Breast epithelium (tissue), 4 donors: ENCODE measurements at regions not wholly inside any gene's neighbourhood (a gene's known extent, or its start where the extent isn't known, plus 50 kb on each side); places are given as distances from the start of the nearest gene placed in this dataset.

Experiments
- DNase-seq, 2 donors: peaks; one replicate each; pipeline ENCODE4 v3.0.0-alpha.2; 2019; ENCODE audit warnings: low spot score in 2 of 2
- H3K27ac ChIP-seq, 2 donors: fragments of 200-600 bp; sonication (generic) in 1 of 2; one replicate each; pipeline ENCODE4 v1.5.1; 2016 to 2019; ENCODE audit warnings: mild to moderate bottlenecking in 1 of 2
- H3K27me3 ChIP-seq, 2 donors: fragments of 200-600 bp; sonication (generic) in 1 of 2; one replicate each; pipeline versions ENCODE4 v1.5.1 to v1.6.0; 2017 to 2019; ENCODE audit warnings: control low read depth in 1 of 2, mild to moderate bottlenecking in 1 of 2
- H3K36me3 ChIP-seq: fragments of 200-600 bp; one replicate; pipeline ENCODE4 v1.5.1; 2019
- H3K4me1 ChIP-seq, 2 donors: fragments of 200-600 bp; sonication (generic); one replicate each; pipeline ENCODE4 v1.5.1; 2016 to 2019; ENCODE audit warnings: control low read depth in 1 of 2
- H3K4me3 ChIP-seq, 3 donors: fragments of 200-600 bp; sonication (generic); 1 replicate in 2 of 3; 2 replicates in 1 of 3; pipeline ENCODE4 v1.5.1; 2016 to 2019; ENCODE audit warnings: mild to moderate bottlenecking in 3 of 3, moderate library complexity in 2 of 3
- H3K9me3 ChIP-seq, 2 donors: fragments of 200-600 bp; sonication (generic) in 1 of 2; one replicate each; pipeline ENCODE4 v1.5.1; 2016 to 2019; ENCODE audit warnings: control low read depth in 1 of 2
- POLR2A ChIP-seq: fragments of 450-650 bp; IDR thresholded peaks from one replicate; pipeline ENCODE4 v1.6.1; 2016; ENCODE audit warnings: antibody characterized with exemption, mild to moderate bottlenecking, moderate library complexity
- POLR2AphosphoS5 ChIP-seq, 3 donors: sonication (generic); formaldehyde crosslinking; IDR thresholded peaks; one replicate each; pipeline ENCODE4 v1.6.1; 2017; ENCODE audit warnings: antibody characterized with exemption in 3 of 3
- intact Hi-C: fragments of 100-400 bp; cut with DNase I; formaldehyde crosslinking; loops from one replicate; pipeline ENCODE4 v1.15.1; 2023; ENCODE audit warnings: low total_unique reads
- TF ChIP-seq, protein P1 (sequence below), 3 donors: fragments of 450-650 bp; IDR thresholded peaks; one replicate each; pipeline ENCODE4 v1.5.1; 2016 to 2017; ENCODE audit warnings: antibody characterized with exemption in 3 of 3, mild to moderate bottlenecking in 3 of 3, moderate library complexity in 3 of 3

DNA sequence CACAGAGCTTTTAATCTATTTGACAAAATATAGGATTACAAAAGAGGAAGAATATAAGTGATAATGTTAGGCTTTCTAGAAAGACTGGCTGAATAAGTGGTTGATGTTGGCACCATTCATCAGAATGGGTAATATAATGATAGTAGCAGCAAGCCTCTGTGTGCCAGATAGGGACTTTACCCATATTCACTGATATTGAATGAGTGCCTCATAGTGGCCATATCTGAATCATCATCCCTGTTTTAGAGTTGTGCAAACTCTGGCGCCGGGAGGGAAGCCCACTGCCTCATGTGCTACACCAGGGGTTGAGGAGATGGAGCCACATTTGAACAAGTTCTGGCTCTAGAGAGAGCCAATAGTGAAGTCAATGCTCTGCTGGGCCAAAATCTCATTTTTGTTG lies 368.7 kb upstream of the CRIM1 start:
- Histone ChIP-seq H3K4me1 (no peaks in the 10 kb centered on the region), H3K27ac (no peak overlapping the region), H3K27me3 (no peaks in the 10 kb centered on the region), H3K9me3 (no peaks in the 10 kb centered on the region), H3K4me3 (no peak overlapping the region), H3K36me3 (no peaks in the 10 kb centered on the region)
- TF ChIP-seq, protein P1, sequence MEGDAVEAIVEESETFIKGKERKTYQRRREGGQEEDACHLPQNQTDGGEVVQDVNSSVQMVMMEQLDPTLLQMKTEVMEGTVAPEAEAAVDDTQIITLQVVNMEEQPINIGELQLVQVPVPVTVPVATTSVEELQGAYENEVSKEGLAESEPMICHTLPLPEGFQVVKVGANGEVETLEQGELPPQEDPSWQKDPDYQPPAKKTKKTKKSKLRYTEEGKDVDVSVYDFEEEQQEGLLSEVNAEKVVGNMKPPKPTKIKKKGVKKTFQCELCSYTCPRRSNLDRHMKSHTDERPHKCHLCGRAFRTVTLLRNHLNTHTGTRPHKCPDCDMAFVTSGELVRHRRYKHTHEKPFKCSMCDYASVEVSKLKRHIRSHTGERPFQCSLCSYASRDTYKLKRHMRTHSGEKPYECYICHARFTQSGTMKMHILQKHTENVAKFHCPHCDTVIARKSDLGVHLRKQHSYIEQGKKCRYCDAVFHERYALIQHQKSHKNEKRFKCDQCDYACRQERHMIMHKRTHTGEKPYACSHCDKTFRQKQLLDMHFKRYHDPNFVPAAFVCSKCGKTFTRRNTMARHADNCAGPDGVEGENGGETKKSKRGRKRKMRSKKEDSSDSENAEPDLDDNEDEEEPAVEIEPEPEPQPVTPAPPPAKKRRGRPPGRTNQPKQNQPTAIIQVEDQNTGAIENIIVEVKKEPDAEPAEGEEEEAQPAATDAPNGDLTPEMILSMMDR (IDR thresholded peaks at IDR 0.05), result no peak
- TF ChIP-seq POLR2A, result no peak
- no peak for TF ChIP-seq POLR2AphosphoS5 (IDR thresholded peaks at IDR 0.05)
- DNase-seq, result no peak
- intact Hi-C loops, result no loop called here

DNA sequence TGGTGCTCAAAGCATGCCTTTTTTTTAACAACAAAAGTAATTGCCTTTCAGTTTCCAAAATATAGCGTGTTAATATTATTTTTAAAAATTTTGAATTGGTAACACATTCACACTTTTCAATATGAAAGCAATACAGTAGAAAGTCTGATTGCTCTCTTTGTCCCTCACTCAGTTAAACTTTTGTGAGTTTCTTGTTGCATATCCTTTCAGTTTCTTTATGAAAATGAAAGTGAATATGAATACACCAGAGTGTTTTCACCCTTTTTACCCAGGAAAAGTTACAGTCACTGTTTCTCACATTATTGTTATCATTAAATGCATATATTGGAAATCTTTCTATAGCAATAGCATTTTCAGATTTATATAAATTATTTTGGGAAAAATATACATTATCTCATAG lies 377.4 kb upstream of the CRIM1 start:
- H3K27me3 ChIP-seq, result no peaks in the 10 kb centered on the region
- DNase-seq, result no peak
- H3K4me1 ChIP-seq, result no peaks in the 10 kb centered on the region
- no peaks in the 10 kb centered on the region for H3K9me3 ChIP-seq
- H3K36me3 ChIP-seq, result no peaks in the 10 kb centered on the region
- H3K27ac ChIP-seq, result no peak overlapping the region
- TF ChIP-seq POLR2AphosphoS5 (IDR thresholded peaks at IDR 0.05), result no peak
- TF ChIP-seq, protein P1 (IDR thresholded peaks at IDR 0.05), result no peak
- no peak for TF ChIP-seq POLR2A
- intact Hi-C loops, result no loop called here
- no peak overlapping the region for H3K4me3 ChIP-seq

DNA sequence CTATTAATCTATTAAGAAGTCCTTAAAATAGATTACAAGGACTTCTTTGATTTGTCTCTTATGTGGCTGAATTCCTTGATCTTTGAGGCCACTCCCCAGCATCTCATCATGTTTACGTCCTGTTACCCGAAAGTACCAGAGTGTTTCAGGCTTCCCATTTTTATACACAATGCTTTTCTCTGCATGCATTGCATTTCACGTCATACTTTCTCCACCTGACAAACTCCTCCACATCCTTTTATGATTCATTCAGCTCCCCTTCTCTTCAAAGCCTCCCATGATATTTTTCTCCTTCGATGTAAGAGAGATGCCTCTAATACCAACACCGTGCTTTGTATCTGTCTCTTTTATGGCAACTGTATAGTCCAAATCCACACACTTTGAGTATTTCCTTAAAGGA lies 379.0 kb upstream of the CRIM1 start:
- Histone ChIP-seq H3K4me1 (no peaks in the 10 kb centered on the region), H3K4me3 (no peak overlapping the region), H3K27ac (no peak overlapping the region), H3K9me3 (no peaks in the 10 kb centered on the region), H3K27me3 (no peaks in the 10 kb centered on the region), H3K36me3 (no peaks in the 10 kb centered on the region)
- DNase-seq, result no peak
- no peak for TF ChIP-seq POLR2A
- no peak for TF ChIP-seq POLR2AphosphoS5 (IDR thresholded peaks at IDR 0.05)
- TF ChIP-seq, protein P1 (IDR thresholded peaks at IDR 0.05), result no peak
- intact Hi-C loops, result no loop called here

DNA sequence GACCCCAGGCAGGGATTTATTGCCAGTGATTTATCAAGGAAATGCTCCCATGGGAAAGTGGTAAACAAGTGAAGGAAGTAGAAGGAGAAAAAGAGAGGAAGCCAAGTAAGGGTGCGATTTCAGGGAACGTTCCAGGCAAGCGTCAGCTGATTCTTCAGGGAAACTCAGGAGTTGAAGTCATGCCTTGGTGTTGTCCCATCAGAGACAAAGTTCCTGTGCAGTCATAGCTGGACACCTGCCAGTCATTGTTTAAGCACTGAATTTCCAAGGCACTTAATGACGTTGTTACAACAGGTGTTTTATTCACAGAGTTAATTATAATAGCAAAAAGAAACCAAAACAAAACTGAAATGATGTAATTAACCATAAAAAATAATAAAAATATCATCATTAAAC lies 381.8 kb upstream of the CRIM1 start:
- H3K4me3 ChIP-seq, result no peak overlapping the region
- no peaks in the 10 kb centered on the region for H3K27me3 ChIP-seq
- peak in 1 of 2 donors; percentile 56 for DNase-seq
- peak overlapping the region; percentile 18 to 53 for H3K27ac ChIP-seq
- H3K36me3 ChIP-seq, result no peaks in the 10 kb centered on the region
- no peaks in the 10 kb centered on the region for H3K4me1 ChIP-seq
- no peaks in the 10 kb centered on the region for H3K9me3 ChIP-seq
- TF ChIP-seq POLR2AphosphoS5 (IDR thresholded peaks at IDR 0.05) (no peak), POLR2A (no peak)
- TF ChIP-seq, protein P1 (IDR thresholded peaks at IDR 0.05), result no peak
- intact Hi-C loops, result no loop called here

DNA sequence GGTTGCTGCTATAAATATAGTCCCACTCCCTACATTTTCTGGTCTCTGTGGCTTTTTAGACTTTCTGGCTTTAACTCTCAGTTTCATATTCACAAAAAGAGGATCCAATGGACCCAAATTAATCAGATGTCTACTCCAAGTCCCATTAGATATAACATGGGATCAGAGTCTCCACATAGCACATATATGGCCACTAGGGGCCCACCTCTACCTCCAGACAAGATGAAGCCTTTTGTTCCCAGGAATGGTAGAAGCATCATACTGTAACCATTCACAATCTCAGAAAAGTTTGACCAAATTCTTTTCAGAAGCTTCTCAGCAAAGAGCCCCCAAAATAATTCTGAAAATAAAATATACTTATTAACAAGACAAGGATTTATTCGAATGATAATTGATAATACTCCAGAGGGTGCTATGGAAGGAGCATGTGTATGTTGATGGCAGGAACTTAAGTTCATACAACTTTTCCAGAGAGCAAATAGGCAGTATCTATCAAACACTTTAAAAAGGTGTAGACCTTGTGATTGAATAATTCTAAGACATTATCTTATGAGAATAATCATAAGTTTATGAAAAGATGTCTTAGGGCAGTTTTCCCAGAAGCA lies 382.3 kb upstream of the CRIM1 start:
- Histone ChIP-seq H3K4me1 (no peaks in the 10 kb centered on the region), H3K4me3 (no peak overlapping the region), H3K27me3 (no peaks in the 10 kb centered on the region), H3K36me3 (no peaks in the 10 kb centered on the region), H3K27ac (peak overlapping the region; percentile 18 to 53), H3K9me3 (no peaks in the 10 kb centered on the region)
- DNase-seq, result no peak
- intact Hi-C loops, result no loop called here
- TF ChIP-seq POLR2AphosphoS5 (IDR thresholded peaks at IDR 0.05), result no peak
- TF ChIP-seq, protein P1 (IDR thresholded peaks at IDR 0.05), result peak in 2 of 3 donors; percentile 8 to 44
